Activated naive CD4-positive, alpha-beta T cell treated with anti-CD3 and anti-CD28 coated beads, Interleukin-2, amount 50 U/mL, for 72 hours (primary cell): ENCODE measurements at regions not wholly inside any gene's neighbourhood (a gene's known extent, or its start where the extent isn't known, plus 50 kb on each side); places are given as distances from the start of the nearest gene placed in this dataset.
A peak's percentile ranks its signal among the peaks of the same experiment; 100 is the strongest.
"Not testable (repeated sequence)": the region's sequence is repeated elsewhere in the genome, so short reads cannot be mapped to it uniquely, and the experiment has no call there.

Experiments used
- ATAC-seq, 2 donors: fragments of 150-1000 bp; cut with Tn5 transposase; 2 replicates each; pipeline ENCODE4 v1.10.0; 2021; ENCODE audit warnings: mild to moderate bottlenecking in 2 of 2, moderate library complexity in 2 of 2
- DNase-seq, 2 donors: peaks; one replicate each; pipeline ENCODE4 v3.0.0; 2021 to 2022; ENCODE audit warnings: low spot score in 2 of 2
- H3K27ac Mint-ChIP-seq, 2 donors: one replicate each; pipeline ENCODE4 v1.8.0; 2022; ENCODE audit warnings: mild to moderate bottlenecking in 2 of 2, mixed read lengths in 2 of 2
- H3K36me3 Mint-ChIP-seq, 2 donors: one replicate each; pipeline ENCODE4 v1.8.0; 2022; ENCODE audit warnings: mixed read lengths in 2 of 2
- H3K9me3 Mint-ChIP-seq, 2 donors: one replicate each; pipeline ENCODE4 v1.8.0; 2022; ENCODE audit warnings: mixed read lengths in 2 of 2

DNA sequence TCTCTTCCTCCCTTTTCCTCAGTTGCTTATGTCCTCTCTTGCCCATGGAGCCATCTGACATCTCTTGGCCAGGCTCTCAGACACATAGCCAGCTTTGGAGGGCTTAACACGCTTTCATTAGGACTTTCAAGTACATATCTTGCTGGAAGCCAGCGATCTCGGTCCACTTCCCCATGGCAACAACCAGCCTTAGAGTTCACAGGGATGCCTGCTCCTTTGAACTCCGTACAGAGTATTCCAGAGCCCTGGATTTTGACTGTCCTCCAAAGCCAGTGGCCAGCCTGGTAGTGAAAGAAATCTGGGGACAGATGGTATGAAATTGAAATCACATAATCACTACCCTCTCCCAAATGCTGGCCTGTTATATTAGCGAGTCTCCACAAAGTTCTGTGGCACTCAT lies 370.5 kb upstream of the NPVF start:
- no peak for DNase-seq
- ATAC-seq: no peak
- Mint-ChIP-seq H3K27ac (no peak overlapping the region), H3K36me3 (peaks cover 0 to 6% of the 10 kb centered on the region in 2 donors), H3K9me3 (peaks cover 6 to 7% of the 10 kb centered on the region in 2 donors)

DNA sequence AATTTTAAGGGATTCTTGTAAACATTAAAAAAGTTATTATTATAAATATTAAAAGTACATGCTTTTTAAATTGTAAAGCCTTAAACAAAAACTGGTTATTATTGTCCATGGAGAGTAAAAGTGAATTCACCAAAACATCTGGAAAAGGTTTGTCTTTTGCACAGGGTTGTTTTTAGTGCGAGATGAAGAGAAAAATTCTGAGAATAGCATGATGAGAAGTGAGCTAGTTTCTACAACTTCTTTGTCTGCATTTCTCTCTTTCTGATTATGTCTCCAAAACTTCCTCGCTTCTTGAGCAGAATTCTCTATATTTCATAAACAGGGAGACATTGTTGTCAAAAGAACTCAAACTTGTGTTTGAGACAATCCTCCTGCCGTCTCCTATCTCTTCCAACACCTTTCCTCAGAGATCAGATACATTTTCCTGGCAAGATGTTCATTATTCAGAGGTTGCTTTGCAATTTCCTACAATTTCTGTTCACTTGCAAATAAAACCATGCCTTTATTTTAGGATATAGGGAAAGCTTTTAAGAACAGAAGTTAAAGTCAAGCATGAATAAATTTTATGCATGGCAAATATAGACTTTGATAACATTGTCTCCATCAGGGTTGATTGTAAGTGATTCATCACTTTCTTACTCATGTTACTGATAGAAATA lies 372.1 kb upstream of the NPVF start:
- peaks cover 0 to 6% of the 10 kb centered on the region in 2 donors for H3K36me3 Mint-ChIP-seq
- H3K9me3 Mint-ChIP-seq: peaks cover 6 to 7% of the 10 kb centered on the region in 2 donors
- ATAC-seq (no peak), DNase-seq (no peak)
- H3K27ac Mint-ChIP-seq: no peak overlapping the region

GRCh38 chr7:25602730-25603426 lies 374.6 kb upstream of the NPVF start:
- DNase-seq, H3K9me3 Mint-ChIP-seq, ATAC-seq, H3K27ac Mint-ChIP-seq, H3K36me3 Mint-ChIP-seq: not testable (repeated sequence)

- not testable (repeated sequence) for H3K9me3 Mint-ChIP-seq, DNase-seq, H3K36me3 Mint-ChIP-seq, ATAC-seq, H3K27ac Mint-ChIP-seq
Observed at GRCh38 chr7:25603427-25603740, 375.1 kb upstream of the NPVF start.

DNA sequence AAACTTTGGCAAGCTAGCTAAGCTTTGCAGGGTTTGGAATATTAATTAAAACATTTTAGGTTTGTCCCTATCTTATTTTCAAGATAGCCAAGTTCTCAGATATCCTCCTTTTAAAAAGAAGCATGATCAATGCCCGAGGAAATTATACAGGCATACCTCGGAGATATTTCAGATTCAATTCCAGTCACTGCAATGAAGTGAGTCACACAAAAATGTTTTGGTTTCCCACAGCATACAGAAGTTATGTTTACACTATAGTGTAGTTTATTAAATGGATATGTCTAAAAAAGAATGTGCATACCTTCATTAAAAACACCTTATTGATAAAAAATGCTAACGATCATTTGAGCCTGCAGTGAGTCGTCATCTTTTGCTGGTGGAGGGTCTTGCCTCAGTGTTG lies 382.9 kb upstream of the NPVF start:
- DNase-seq: no peak
- Mint-ChIP-seq H3K9me3 (peaks cover 13% of the 10 kb centered on the region in 2 donors), H3K27ac (no peak overlapping the region), H3K36me3 (peaks cover 6 to 13% of the 10 kb centered on the region in 2 donors)
- ATAC-seq: no peak

DNA sequence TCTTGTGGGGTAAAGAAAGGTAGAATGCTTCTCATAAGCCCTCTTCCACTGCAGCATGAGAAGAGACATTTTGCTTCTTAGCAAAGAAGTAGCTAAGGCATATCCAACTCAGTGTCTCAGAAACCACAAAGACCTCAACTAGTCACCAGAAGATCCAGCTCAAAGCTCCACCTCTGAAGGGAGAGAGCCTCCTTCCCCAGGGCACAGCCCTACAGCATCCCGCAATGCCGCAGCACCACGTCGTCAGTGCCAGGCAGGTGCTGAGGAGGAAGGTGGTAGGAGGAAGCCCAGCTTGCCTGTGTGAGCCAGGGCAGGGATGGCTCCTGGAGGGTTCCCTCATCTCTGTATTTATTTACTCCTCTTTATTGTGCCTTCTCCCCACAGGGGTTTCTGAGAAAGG lies 385.6 kb upstream of the NPVF start:
- Mint-ChIP-seq H3K27ac (no peak overlapping the region), H3K9me3 (peaks cover 13 to 17% of the 10 kb centered on the region in 2 donors), H3K36me3 (peaks cover 6 to 13% of the 10 kb centered on the region in 2 donors)
- DNase-seq (no peak), ATAC-seq (peak in 1 of 2 donors; percentile 37)

DNA sequence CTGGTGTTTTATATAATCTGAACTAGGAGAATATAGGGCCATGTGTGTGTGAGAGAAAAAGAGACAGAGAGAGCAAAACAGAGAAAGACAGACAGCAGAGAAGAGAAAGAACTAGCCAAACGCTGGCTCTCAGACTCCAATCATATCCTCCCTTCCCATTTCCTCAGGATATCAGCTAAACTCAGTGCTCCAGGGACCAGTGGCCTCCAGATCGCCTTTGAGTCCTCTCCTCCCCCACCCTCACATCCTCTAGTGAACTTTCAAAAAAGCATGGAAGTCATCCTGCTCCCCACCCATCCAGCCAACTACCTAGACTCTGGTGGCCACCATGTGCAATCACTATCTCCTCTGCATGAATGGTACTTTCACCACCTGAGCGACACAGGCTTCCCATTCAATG lies 386.1 kb upstream of the NPVF start:
- Mint-ChIP-seq H3K9me3 (peaks cover 13 to 19% of the 10 kb centered on the region in 2 donors), H3K36me3 (peaks cover 6 to 13% of the 10 kb centered on the region in 2 donors), H3K27ac (no peak overlapping the region)
- DNase-seq (no peak), ATAC-seq (no peak)

GRCh38 chr7:25615003-25615402 lies 386.7 kb upstream of the NPVF start:
- DNase-seq (no peak), ATAC-seq (no peak)
- no peak overlapping the region for H3K27ac Mint-ChIP-seq
- H3K9me3 Mint-ChIP-seq: peaks cover 13 to 19% of the 10 kb centered on the region in 2 donors
- peaks cover 8 to 13% of the 10 kb centered on the region in 2 donors for H3K36me3 Mint-ChIP-seq

GRCh38 chr7:25615593-25615992 lies 387.3 kb upstream of the NPVF start:
- H3K9me3 Mint-ChIP-seq: peaks cover 13 to 19% of the 10 kb centered on the region in 2 donors

GRCh38 chr7:25617214-25617613 lies 388.9 kb upstream of the NPVF start:
- Mint-ChIP-seq H3K36me3 (peaks cover 6 to 12% of the 10 kb centered on the region in 2 donors), H3K9me3 (peaks cover 7 to 14% of the 10 kb centered on the region in 2 donors), H3K27ac (no peak overlapping the region)
- ATAC-seq (no peak), DNase-seq (no peak)

More at GRCh38 chr7:25615593-25615992, 387.3 kb upstream of the NPVF start:
- Mint-ChIP-seq H3K27ac (no peak overlapping the region), H3K36me3 (peaks cover 13% of the 10 kb centered on the region in 2 donors)
- no peak for ATAC-seq
- DNase-seq: no peak

DNA sequence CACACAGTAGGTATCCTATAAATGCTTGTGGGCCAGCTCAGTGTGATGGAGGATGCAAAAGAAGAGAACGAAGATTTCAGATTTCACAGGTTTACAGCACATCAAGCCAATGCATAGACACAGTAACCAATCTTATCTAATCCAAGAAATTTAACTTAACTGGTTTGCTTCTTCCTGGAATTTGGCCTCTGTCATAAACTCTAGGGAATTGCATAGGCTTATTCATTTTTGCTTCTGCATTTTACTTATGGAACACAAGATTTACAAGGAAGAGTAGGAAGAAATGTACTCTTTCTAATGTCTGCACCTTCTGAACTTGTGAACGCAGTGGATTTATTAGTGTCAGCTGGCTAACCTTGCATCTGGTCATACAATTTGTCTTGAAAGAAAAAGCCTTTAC lies 389.4 kb upstream of the NPVF start:
- peaks cover 10 to 12% of the 10 kb centered on the region in 2 donors for H3K9me3 Mint-ChIP-seq
- H3K36me3 Mint-ChIP-seq: peaks cover 3 to 12% of the 10 kb centered on the region in 2 donors
- DNase-seq: no peak
- no peak overlapping the region for H3K27ac Mint-ChIP-seq
- ATAC-seq: no peak

- Mint-ChIP-seq H3K9me3 (peaks cover 4 to 6% of the 10 kb centered on the region in 2 donors), H3K27ac (peak overlapping the region in 1 of 2 donors; percentile 65), H3K36me3 (peaks cover 0 to 12% of the 10 kb centered on the region in 2 donors)
- ATAC-seq: no peak
- no peak for DNase-seq
Observed at GRCh38 chr7:25619381-25619780, 391.1 kb upstream of the NPVF start.

DNA sequence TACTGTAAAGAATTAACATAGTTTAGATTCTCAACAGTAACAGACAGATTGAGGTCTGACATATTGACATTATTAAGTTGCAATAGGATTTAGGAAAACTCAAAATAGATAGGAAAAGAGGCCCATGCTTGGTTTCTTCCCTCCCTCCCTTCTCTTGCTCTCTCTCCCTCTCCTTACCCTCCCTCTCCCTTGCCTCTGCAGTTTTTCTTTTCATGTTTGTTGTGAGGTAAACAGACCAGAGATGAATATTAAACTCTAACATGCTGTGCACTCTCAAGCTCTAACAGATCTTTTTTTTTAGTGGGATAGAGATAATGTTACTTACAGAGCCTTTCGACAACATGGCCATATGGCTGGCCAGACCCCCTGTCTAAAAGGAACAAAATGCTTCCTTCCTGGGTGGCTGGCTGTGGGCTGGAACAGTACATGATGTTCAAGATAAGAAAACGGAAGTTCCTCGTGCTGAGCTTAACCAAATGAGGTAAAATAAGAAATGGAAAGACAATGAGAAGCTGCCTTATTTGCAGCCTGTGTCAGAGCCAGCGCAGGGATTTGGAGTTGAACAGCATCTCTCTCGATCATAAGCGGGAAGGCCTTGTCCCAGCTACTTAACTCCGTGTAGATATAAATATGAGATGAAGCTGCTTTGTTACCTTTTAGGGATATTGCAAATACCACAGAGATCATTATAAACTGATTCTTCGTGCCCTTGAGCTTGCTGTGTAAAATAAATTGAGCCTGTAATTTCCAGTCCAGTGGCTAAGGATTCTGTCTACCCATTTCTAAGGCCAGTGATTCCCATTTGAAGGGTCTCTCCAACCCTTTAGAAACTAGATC lies 391.9 kb upstream of the NPVF start:
- Mint-ChIP-seq H3K36me3 (peaks cover 0 to 12% of the 10 kb centered on the region in 2 donors), H3K9me3 (peaks cover 4 to 6% of the 10 kb centered on the region in 2 donors), H3K27ac (peak overlapping the region; percentile 7 to 65)
- peak; percentile 32 to 49 for ATAC-seq
- DNase-seq: no peak

DNA sequence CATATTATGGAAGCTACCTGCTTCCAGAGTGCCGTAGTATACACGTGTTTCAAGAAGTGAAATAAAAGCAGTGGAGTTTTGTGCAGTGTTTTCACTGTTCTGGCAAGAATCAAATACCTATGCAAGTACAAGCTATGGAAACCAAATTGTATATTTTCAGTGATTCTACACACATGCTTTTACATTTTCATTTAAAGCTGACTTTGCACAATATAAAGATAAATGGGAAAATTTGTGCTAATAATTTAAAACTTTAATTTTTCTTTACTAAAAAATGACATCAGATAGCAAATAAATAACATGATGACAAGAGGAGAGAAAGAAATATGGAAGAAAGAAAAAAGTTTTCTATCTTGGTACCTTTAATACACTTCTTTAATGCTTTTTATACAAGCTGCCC lies 393.7 kb upstream of the NPVF start:
- Mint-ChIP-seq H3K36me3 (peaks cover 0 to 12% of the 10 kb centered on the region in 2 donors), H3K9me3 (peaks cover 4 to 6% of the 10 kb centered on the region in 2 donors), H3K27ac (peak overlapping the region in 1 of 2 donors; percentile 16)
- DNase-seq: no peak
- no peak for ATAC-seq

GRCh38 chr7:25622695-25623094 lies 394.4 kb upstream of the NPVF start:
- peaks cover 0 to 12% of the 10 kb centered on the region in 2 donors for H3K36me3 Mint-ChIP-seq
- peak overlapping the region in 1 of 2 donors; percentile 16 for H3K27ac Mint-ChIP-seq
- H3K9me3 Mint-ChIP-seq: peaks cover 4 to 6% of the 10 kb centered on the region in 2 donors
- DNase-seq (no peak), ATAC-seq (no peak)

DNA sequence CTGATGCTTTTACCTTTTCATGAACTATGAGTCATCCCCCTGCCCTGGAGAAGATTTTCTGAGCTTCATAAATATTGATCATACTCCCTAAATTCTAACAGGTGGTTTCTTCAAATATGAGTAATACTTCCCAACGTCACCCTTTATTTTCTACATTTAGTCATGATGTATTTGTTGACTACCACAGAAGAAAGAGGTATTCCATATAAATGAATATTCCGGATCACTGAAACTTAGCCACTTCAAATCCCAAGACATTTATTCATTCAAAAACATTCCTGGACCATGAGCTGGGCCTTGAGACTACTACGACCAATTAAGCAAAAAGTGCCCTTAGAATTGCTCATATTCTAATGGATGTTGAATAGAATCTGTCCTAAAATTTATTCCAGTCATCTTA lies 395.8 kb upstream of the NPVF start:
- H3K27ac Mint-ChIP-seq: no peak overlapping the region
- H3K36me3 Mint-ChIP-seq: peaks cover 0 to 12% of the 10 kb centered on the region in 2 donors
- H3K9me3 Mint-ChIP-seq: peaks cover under 1 to 4% of the 10 kb centered on the region in 2 donors
- ATAC-seq (no peak), DNase-seq (no peak)

- H3K9me3 Mint-ChIP-seq: peaks cover 0 to 4% of the 10 kb centered on the region in 2 donors
- no peak for DNase-seq
- ATAC-seq: no peak
- peaks cover 0 to 12% of the 10 kb centered on the region in 2 donors for H3K36me3 Mint-ChIP-seq
- H3K27ac Mint-ChIP-seq: no peak overlapping the region
Observed at GRCh38 chr7:25624833-25625232, 396.5 kb upstream of the NPVF start.
